KMS-11 (cell line): ENCODE measurements at regions not wholly inside any gene's neighbourhood (a gene's known extent, or its start where the extent isn't known, plus 50 kb on each side); places are given as distances from the start of the nearest gene placed in this dataset.

Source experiments
- H2AFZ ChIP-seq: fragments of 200-600 bp; sonication (generic); 2 replicates; pipeline ENCODE4 v1.6.1; 2016; ENCODE audit warnings: antibody characterized with exemption, mixed run types, low read depth
- H3K27ac ChIP-seq: fragments of 200-600 bp; sonication (generic); 2 replicates; pipeline ENCODE4 v1.6.1; 2016; ENCODE audit warnings: mild to moderate bottlenecking, mixed run types
- H3K27me3 ChIP-seq: fragments of 200-600 bp; sonication (generic); 2 replicates; pipeline ENCODE4 v1.6.1; 2017; ENCODE audit warnings: mild to moderate bottlenecking, low read depth, mixed run types, moderate library complexity; ENCODE audit not compliant: insufficient read depth
- H3K36me3 ChIP-seq: fragments of 200-600 bp; sonication (generic); 2 replicates; pipeline ENCODE4 v1.6.1; 2017; ENCODE audit warnings: mild to moderate bottlenecking, mixed run types; ENCODE audit not compliant: insufficient read depth
- H3K4me1 ChIP-seq: fragments of 200-600 bp; sonication (generic); 2 replicates; pipeline ENCODE4 v1.6.1; 2016; ENCODE audit warnings: mild to moderate bottlenecking, low read depth, mixed run types; ENCODE audit not compliant: poor library complexity, severe bottlenecking
- H3K4me2 ChIP-seq: fragments of 200-600 bp; sonication (generic); 2 replicates; pipeline ENCODE4 v1.7.0; 2016; ENCODE audit warnings: mild to moderate bottlenecking, mixed run types
- H3K4me3 ChIP-seq: fragments of 200-600 bp; sonication (generic); IDR thresholded peaks from 2 replicates; pipeline ENCODE4 v1.6.1; 2017; ENCODE audit warnings: low read depth, low read length, mixed read lengths; ENCODE audit not compliant: insufficient read depth
- H3K79me2 ChIP-seq: fragments of 200-600 bp; sonication (generic); 2 replicates; pipeline ENCODE4 v1.6.1; 2016; ENCODE audit warnings: low read depth, mixed run types; ENCODE audit not compliant: insufficient read depth
- H3K9ac ChIP-seq: fragments of 200-600 bp; sonication (generic); 2 replicates; pipeline ENCODE4 v1.6.1; 2016; ENCODE audit warnings: mild to moderate bottlenecking, mixed run types
- H4K20me1 ChIP-seq: fragments of 200-600 bp; sonication (generic); 2 replicates; pipeline ENCODE4 v1.6.1; 2016; ENCODE audit warnings: mild to moderate bottlenecking, mixed run types; ENCODE audit not compliant: insufficient read depth
- CTCF ChIP-seq: fragments of 200-600 bp; sonication (generic); conservative IDR thresholded peaks from 2 replicates; pipeline ENCODE4 v1.6.1; 2017; ENCODE audit warnings: low read depth, mild to moderate bottlenecking, antibody characterized with exemption, low read length, moderate library complexity, mixed read lengths

GRCh38 chr5:23730023-23730422, 222.6 kb downstream of the PRDM9 start:
- Histone ChIP-seq H3K9ac (no peak overlapping the region), H3K27me3 (no peaks in the 10 kb centered on the region), H3K4me1 (no peaks in the 10 kb centered on the region), H3K36me3 (no peaks in the 10 kb centered on the region), H3K27ac (no peak overlapping the region), H2AFZ (no peak overlapping the region), H3K79me2 (no peaks in the 10 kb centered on the region), H3K4me3 (no peak overlapping the region), H4K20me1 (no peaks in the 10 kb centered on the region), H3K4me2 (no peak overlapping the region)
- no peak for TF ChIP-seq CTCF

- Histone ChIP-seq H2AFZ (no peak overlapping the region), H3K79me2 (no peaks in the 10 kb centered on the region), H3K4me3 (no peak overlapping the region), H3K27ac (no peak overlapping the region), H3K36me3 (no peaks in the 10 kb centered on the region), H4K20me1 (no peaks in the 10 kb centered on the region), H3K9ac (no peak overlapping the region), H3K4me1 (no peaks in the 10 kb centered on the region), H3K27me3 (no peaks in the 10 kb centered on the region), H3K4me2 (no peak overlapping the region)
- no peak for TF ChIP-seq CTCF
These were observed 232.6 kb downstream of the PRDM9 start for GRCh38 chr5:23740029-23740428.

- no peak overlapping the region for H3K9ac ChIP-seq
- H4K20me1 ChIP-seq: no peaks in the 10 kb centered on the region
- no peaks in the 10 kb centered on the region for H3K36me3 ChIP-seq
- no peaks in the 10 kb centered on the region for H3K27me3 ChIP-seq
- H3K4me1 ChIP-seq: no peaks in the 10 kb centered on the region
- no peak for TF ChIP-seq CTCF
- H3K27ac ChIP-seq: no peak overlapping the region
- H2AFZ ChIP-seq: no peak overlapping the region
- H3K79me2 ChIP-seq: no peaks in the 10 kb centered on the region
- no peak overlapping the region for H3K4me3 ChIP-seq
- H3K4me2 ChIP-seq: no peak overlapping the region
These were observed 235.3 kb downstream of the PRDM9 start for GRCh38 chr5:23742701-23743100.

DNA sequence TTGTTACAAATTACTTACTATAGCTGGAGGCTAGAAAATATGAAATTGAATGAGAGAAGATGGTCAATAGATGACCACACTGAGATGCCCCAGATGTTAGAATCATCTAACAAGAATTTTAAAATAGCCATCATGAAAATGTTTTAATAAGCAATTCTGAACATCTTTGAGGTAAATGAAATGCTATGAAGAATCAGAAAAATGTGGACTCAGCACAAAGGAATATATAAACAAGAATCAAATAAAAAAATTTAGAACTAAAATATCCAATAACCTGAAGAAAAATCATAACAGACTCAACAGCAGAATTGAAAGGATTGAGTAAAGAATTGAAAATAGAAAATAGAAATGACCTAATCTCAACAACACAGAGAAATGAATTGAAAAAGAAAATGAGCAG, 248.5 kb downstream of the PRDM9 start:
- Histone ChIP-seq H3K4me2 (no peak overlapping the region), H3K4me3 (no peak overlapping the region), H3K9ac (no peak overlapping the region), H3K36me3 (no peaks in the 10 kb centered on the region), H4K20me1 (no peaks in the 10 kb centered on the region), H3K79me2 (no peaks in the 10 kb centered on the region), H3K27me3 (no peaks in the 10 kb centered on the region), H2AFZ (no peak overlapping the region), H3K27ac (no peak overlapping the region), H3K4me1 (no peaks in the 10 kb centered on the region)
- TF ChIP-seq CTCF: no peak

DNA sequence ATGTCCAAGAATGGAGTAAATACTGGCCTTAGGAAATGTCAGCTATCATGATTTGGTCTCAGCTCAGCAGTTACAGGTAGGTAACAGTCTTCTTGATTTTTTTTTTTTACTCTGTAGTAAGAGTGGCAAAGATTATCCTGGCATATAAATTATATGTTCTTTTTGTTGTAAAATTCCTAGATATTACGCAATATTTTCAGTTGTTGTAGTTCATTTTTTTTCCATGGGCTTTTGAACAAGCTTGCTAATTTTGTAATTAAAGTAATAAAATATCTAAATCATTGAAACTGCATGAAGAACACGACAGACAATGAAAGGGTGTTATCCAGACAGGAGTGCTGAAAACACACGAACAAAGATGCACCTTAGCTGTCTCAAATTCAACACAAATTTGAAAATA, 249.4 kb downstream of the PRDM9 start:
- Histone ChIP-seq H2AFZ (no peak overlapping the region), H3K9ac (no peak overlapping the region), H3K27ac (no peak overlapping the region), H3K79me2 (no peaks in the 10 kb centered on the region), H3K36me3 (no peaks in the 10 kb centered on the region), H3K27me3 (no peaks in the 10 kb centered on the region), H3K4me2 (no peak overlapping the region), H3K4me3 (no peak overlapping the region), H4K20me1 (no peaks in the 10 kb centered on the region), H3K4me1 (no peaks in the 10 kb centered on the region)
- no peak for TF ChIP-seq CTCF
